ENCODE measurements at regions not wholly inside any gene's neighbourhood (a gene's known extent, or its start where the extent isn't known, plus 50 kb on each side); places are given as distances from the start of the nearest gene placed in this dataset.
"Not testable (repeated sequence)": the region's sequence is repeated elsewhere in the genome, so short reads cannot be mapped to it uniquely, and the experiment has no call there.

- not testable (repeated sequence) for DNase-seq (ENCODE audit: low read depth, low spot score)
These were observed 667.7 kb downstream of the FAM133A start for GRCh38 chrX:94341730-94342129.

DNA sequence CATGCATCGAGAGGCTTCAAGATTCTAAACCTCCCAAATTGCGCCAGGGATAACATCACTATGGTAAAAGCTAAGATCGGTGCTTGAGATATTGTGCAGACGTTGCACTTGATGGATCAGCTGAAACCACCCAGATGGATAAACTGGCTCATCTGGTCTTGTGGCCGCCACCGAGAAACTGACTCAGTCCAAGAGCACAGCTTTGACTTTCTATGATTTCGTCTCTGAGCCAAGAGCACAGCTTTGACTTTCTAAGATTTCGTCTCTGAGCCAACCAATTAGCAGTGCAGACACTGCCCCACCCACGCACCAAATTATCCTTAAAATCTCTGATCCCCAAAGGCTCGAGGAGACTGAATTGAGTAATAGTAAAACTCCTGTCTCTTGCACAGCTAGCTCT, 687.2 kb downstream of the FAM133A start:
- DNase-seq (ENCODE audit: low read depth, low spot score), result no peak

- no peak for DNase-seq (ENCODE audit: low read depth, low spot score)
These were observed 691.7 kb downstream of the FAM133A start for GRCh38 chrX:94365736-94366135.

DNA sequence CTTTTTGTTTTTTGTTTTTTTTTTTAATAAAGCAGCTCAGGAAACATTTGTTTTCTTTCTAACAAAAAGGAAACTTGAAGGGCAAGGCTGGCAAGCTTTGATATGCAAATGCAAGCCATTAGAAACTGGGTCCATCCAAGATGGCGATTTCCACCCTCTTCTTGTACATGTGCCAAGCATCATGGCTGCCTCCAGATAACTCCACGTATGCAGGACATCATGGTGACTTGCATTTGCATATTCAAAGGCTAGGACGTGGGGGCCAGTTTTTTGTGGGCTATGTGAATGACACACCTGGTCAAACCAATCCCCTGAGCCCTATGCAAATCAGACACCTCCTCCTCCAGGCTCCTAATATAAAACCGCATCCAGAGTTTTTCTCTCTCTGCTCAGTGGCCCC, 692.6 kb downstream of the FAM133A start:
- no peak for DNase-seq (ENCODE audit: low read depth, low spot score)

GRCh38 chrX:94389044-94389443, 715.0 kb downstream of the FAM133A start:
- DNase-seq (ENCODE audit: low read depth, low spot score), result no peak

DNA sequence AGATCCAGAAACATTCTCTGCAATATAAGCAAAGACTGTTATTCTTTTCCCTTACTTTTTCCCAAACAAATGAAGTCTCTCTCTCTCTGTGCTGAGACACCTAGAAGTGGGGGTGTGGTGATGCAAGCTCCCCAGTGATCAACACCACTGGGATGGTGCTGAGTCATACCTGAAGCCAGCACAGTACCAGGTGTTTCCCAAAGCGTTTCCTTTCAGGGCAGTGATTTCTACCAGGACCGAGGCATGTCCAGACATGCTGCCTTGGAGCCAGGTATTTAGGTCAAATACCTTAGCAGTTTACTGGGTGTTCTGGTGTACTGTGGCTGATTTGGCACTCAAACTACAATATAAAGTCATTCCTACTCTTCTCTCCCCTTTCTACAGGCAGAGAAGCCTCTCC, 726.5 kb downstream of the FAM133A start:
- peak; percentile 50 for DNase-seq (ENCODE audit: low read depth, low spot score)

DNA sequence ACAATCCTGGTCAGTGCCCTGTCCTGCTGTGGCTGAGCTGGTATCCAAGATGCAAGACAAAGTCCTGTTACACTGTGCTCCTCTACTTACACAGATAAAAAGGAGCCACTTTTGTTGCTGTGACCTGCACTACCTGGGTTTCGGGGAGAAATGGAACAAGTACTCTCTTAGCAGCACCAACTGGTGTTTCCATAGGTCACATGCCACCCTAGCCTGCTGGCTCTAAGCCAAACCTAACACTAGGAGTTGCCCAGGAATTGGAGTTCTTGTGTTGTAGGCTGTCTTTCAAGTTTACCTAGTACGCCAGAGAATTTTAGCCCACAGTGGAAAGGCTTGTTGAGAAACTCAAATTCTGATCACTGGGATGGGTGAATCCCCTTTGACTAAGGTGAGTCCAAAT, 727.4 kb downstream of the FAM133A start:
- no peak for DNase-seq (ENCODE audit: low read depth, low spot score)

- DNase-seq (ENCODE audit: low read depth, low spot score), result no peak
These were observed 740.7 kb downstream of the FAM133A start for GRCh38 chrX:94414746-94415145.

GRCh38 chrX:94418065-94418464, 744.1 kb downstream of the FAM133A start:
- no peak for DNase-seq (ENCODE audit: low read depth, low spot score)

GRCh38 chrX:94424456-94424855, 750.5 kb downstream of the FAM133A start:
- DNase-seq (ENCODE audit: low read depth, low spot score), result no peak

DNA sequence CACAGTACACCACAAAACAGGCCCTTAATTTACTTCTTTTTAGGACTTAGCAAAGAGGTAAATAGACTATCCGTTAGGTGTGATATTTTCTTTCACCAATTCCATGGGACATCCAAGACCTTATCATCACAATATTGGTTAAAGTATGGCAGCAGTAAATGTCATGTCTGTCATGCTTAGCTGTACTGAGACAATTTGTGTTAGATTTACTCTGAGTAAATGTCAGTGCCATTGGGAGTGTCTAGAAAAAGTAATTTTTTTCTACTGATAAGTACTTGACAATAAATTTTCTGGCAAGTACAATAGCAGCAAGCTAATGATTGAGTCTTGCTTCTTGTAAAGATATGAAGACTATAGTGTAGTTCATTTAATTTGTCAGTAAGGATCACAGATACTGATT, 756.1 kb downstream of the FAM133A start:
- no peak for DNase-seq (ENCODE audit: low read depth, low spot score)

DNA sequence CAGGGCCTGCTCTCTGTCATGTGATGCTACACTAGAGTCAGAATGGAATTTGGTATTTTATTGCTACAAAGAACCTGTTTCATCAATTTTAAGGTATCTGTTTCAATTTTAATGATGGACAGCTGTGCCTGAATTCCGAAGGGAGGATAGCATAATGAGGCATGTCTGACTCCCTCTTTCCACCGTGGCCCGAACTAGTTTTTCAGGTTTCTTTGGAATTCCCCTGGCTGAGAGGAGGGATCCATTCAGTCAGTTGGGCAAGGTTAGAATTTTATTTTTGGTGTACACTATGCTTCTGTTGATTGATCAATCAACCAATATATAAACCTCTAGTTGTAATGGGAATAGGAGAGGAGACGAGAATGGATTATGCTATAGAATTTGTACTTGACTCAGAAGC, 761.8 kb downstream of the FAM133A start:
- DNase-seq (ENCODE audit: low read depth, low spot score), result no peak

- DNase-seq (ENCODE audit: low read depth, low spot score), result no peak
These were observed 780.2 kb downstream of the FAM133A start for GRCh38 chrX:94454159-94454558.

- DNase-seq (ENCODE audit: low read depth, low spot score), result no peak
These were observed 780.6 kb downstream of the FAM133A start for GRCh38 chrX:94454606-94455005.

DNA sequence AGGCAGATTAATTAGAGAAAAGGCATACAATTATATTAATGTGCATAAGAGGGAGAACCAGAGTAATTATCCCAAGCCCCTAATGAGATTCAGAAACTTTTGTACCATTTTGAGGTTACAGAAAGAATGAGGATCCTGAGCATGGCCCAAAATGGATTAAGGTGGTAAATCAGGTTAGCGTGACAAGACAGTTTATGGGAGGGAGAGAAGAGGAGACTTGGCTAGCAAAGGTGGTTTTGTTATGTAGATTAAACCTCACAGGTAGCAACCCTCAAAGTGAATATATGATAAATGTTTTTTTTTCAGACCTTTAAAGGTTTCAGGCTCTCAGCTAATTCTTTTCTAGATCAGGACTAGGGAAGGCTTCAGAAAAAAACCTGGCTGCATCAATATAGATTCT, 781.8 kb downstream of the FAM133A start:
- DNase-seq (ENCODE audit: low read depth, low spot score), result no peak

DNA sequence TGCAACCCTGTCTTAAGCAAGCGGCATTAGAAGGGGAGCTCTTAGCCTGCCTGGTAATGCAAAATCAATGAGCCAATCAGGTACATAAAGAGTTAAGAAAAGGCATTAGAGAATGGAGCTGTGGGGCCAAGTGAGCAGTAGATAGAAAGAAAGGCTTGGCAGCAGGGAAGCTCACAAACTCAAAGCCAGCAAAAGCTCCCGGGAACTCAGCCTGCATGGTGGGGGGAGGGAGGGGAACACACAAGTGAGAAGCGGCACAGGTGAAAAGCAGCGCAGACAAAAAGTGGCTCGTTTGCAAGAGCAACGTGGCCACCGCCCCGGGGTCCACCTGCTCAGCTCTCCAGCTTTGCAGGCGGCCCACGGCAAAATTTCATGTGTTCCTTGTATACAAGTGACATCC, 818.5 kb downstream of the FAM133A start:
- peak; percentile 28 for DNase-seq (ENCODE audit: low read depth, low spot score)

DNA sequence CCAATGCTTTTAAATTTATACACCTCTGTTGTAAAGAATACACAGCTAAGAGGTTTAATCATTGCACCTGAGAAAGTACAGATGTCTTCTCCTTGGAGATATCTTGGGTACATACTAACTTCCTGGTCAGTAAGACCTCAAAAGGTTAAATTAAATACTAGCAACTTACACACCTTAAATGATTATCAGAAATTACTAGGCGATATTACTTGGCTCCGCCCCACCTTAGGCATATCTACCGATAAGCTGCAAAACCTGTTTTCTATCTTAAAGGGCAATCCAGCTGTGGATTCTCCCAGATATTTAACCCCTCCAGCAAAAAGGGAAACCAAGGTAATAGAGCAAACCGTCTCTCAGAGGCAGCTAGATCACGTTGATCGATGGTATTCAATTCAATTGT, 819.4 kb downstream of the FAM133A start:
- DNase-seq (ENCODE audit: low read depth, low spot score), result no peak

- DNase-seq (ENCODE audit: low read depth, low spot score), result no peak
These were observed 837.6 kb downstream of the FAM133A start for GRCh38 chrX:94511564-94511963.

GRCh38 chrX:94515009-94515408, 841.0 kb downstream of the FAM133A start:
- DNase-seq (ENCODE audit: low read depth, low spot score), result no peak

- no peak for DNase-seq (ENCODE audit: low read depth, low spot score)
These were observed 850.9 kb downstream of the FAM133A start for GRCh38 chrX:94524867-94525266.

DNA sequence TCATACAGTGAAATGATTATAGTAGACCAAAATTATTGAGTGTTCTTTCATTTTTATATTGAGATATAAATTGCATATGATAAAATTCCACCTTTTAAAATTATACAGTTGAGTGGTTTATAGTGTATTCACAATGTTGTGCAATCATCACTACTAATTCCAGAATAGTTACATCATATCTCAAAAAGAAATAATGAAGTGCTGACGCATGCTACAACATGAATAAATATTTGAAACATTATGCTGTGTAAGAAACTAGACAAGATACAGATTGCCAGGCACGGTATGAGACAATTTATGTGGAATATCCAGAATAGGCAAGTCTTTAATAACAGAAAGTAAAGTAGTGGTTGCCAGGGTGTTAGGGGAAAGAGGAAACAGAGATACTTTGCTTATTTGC, 871.7 kb downstream of the FAM133A start:
- DNase-seq (ENCODE audit: low read depth, low spot score), result no peak

DNA sequence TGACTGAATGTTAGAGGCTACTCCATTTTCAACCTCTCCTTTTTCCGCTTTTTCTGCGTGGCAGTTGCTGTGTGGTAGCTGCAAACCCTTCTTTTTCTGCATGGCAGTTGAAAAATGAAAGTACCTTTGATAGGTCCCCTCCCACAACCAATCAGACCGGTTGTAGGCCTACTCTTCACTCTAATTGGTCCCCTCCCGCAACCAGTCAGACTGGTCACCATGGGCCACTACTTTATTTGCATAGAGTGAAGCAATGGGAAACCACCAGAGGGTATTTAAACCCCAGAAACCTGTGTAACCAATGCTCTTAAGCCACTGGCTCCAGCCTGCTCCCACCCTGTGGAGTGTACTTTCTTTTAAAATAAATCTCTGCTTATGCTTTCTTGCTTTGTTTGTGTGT, 877.8 kb downstream of the FAM133A start:
- no peak for DNase-seq (ENCODE audit: low read depth, low spot score)

- DNase-seq (ENCODE audit: low read depth, low spot score), result no peak
These were observed 886.9 kb downstream of the FAM133A start for GRCh38 chrX:94560930-94561329.

DNA sequence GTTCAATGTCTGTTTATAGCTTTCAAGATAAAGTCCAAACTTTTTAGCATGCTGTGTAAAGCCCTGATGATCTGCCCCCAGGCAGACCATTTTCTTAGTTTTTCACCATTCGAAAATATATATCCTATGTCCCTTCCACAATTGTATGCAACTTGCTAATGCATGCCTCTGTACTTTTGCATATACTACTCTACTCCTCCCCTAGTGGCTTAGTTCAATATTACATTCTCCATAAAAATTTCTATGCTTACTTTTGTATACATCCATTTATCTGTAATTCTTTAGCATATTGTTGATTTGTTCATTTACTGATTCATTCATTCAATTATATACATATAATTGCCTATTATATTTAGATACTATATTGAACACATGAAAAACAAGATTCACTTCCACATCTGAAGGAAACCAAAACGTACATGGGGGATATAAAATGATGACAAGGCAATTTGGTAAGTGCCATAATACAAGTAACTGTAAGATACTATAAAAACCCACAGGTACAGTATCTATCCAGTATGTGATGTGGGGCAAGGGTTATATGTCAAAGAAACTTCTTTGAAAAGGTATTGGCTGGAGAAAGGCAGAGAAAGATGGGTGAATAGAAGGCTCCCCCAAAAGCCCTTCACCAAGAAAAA, 902.5 kb downstream of the FAM133A start:
- DNase-seq (ENCODE audit: low read depth, low spot score), result no peak
